Kidney (tissue), 13 donors: ENCODE measurements at regions not wholly inside any gene's neighbourhood (a gene's known extent, or its start where the extent isn't known, plus 50 kb on each side); places are given as distances from the start of the nearest gene placed in this dataset.

Source experiments
- DNase-seq, 5 donors: peaks; one replicate each; pipeline ENCODE4 v3.0.0-alpha.2; 2013 to 2020
- FAIRE-seq: peaks from 2 replicates; lab custom pipeline; 2012; peaks lifted over from hg19 to GRCh38; lab: Jason Lieb, UNC
- H3K27ac ChIP-seq, 2 donors: one replicate each; pipeline ENCODE4 v1.7.0; 2013; ENCODE audit warnings: low read depth in 2 of 2, low read length in 2 of 2, inconsistent platforms in 1 of 2
- H3K27me3 ChIP-seq: one replicate; pipeline ENCODE4 v1.7.1; 2013; ENCODE audit warnings: low read length, inconsistent platforms; ENCODE audit not compliant: control insufficient read depth, insufficient read depth
- H3K36me3 ChIP-seq, 3 donors: one replicate each; pipeline versions ENCODE4 v1.7.0 to v1.7.1; 2013; ENCODE audit warnings: low read length in 3 of 3, control low read depth in 1 of 3, inconsistent platforms in 1 of 3; ENCODE audit not compliant: insufficient read depth in 3 of 3, control insufficient read depth in 2 of 3
- H3K4me1 ChIP-seq, 3 donors: one replicate each; pipeline versions ENCODE4 v1.7.0 to v1.7.1; 2013; ENCODE audit warnings: low read length in 3 of 3, inconsistent platforms in 1 of 3, low read depth in 1 of 3; ENCODE audit not compliant: control insufficient read depth in 2 of 3, insufficient read depth in 2 of 3
- H3K4me3 ChIP-seq, 3 donors: one replicate each; pipeline versions ENCODE4 v1.7.0 to v1.8.1; 2013; ENCODE audit warnings: low read length in 3 of 3, control low read depth in 1 of 3, inconsistent platforms in 1 of 3
- H3K9ac ChIP-seq, 3 donors: one replicate each; pipeline versions ENCODE4 v1.7.0 to v1.7.1; 2013; ENCODE audit warnings: low read length in 3 of 3, control low read depth in 1 of 3, inconsistent platforms in 1 of 3
- H3K9me3 ChIP-seq, 3 donors: one replicate each; pipeline versions ENCODE4 v1.7.0 to v1.7.1; 2013; ENCODE audit warnings: low read length in 3 of 3, control low read depth in 1 of 3, inconsistent platforms in 1 of 3; ENCODE audit not compliant: control insufficient read depth in 2 of 3, insufficient read depth in 1 of 3
- intact Hi-C: fragments of 100-400 bp; cut with DNase I; formaldehyde crosslinking; loops from one replicate; pipeline ENCODE4 v1.11.1; 2022
- TF ChIP-seq, protein P1 (sequence below): IDR thresholded peaks from 3 replicates; pipeline ENCODE4 v1.5.1; 2012; ENCODE audit warnings: mild to moderate bottlenecking, moderate library complexity, borderline replicate concordance; ENCODE audit not compliant: insufficient read depth; ENCODE audit errors: extremely low read depth
- donor health status: control.
- donor health status: control.
- donor health status: control.
- donor health status: control.
- donor health status: control.
- donor health status: DM: yes; HTN: yes; CAD: no.
- donor health status: Normal renal cell carcinoma (clear cell type).

DNA sequence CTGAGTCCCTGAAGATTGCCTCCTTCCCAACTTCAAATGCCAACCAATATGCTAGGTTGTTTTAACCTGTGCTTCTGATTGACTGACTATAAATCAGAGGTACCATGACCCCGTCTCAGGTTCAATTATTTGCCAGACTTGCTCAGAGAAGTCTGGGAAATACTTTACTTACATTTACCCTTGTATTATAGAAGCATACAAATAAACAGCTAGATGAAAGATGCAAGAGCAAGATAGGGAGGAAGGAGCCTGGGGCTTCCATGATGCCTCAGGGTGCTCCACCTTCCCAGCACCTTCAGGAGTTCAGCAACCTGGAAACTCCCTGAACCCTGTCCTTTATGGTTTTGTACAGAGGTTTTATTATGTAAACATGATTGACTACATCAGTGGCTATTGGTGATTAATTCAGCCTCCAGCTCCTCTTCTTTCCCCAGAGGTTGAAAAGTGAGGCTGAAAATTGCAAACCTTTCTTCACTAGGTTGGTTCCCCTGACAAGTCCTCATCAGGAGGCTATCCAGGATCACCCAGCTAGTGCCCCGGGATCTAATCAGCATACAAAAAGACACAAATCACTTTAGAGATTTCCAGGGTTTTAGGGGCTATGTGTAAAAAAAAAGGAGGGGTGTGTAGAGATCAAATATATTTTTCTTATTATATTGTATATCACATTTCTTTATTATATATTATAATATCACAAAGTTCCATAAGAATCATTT, 547.7 kb downstream of the EPM2A start:
- TF ChIP-seq, protein P1, sequence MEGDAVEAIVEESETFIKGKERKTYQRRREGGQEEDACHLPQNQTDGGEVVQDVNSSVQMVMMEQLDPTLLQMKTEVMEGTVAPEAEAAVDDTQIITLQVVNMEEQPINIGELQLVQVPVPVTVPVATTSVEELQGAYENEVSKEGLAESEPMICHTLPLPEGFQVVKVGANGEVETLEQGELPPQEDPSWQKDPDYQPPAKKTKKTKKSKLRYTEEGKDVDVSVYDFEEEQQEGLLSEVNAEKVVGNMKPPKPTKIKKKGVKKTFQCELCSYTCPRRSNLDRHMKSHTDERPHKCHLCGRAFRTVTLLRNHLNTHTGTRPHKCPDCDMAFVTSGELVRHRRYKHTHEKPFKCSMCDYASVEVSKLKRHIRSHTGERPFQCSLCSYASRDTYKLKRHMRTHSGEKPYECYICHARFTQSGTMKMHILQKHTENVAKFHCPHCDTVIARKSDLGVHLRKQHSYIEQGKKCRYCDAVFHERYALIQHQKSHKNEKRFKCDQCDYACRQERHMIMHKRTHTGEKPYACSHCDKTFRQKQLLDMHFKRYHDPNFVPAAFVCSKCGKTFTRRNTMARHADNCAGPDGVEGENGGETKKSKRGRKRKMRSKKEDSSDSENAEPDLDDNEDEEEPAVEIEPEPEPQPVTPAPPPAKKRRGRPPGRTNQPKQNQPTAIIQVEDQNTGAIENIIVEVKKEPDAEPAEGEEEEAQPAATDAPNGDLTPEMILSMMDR: no peak
- no peak overlapping the region for H3K27ac ChIP-seq

DNA sequence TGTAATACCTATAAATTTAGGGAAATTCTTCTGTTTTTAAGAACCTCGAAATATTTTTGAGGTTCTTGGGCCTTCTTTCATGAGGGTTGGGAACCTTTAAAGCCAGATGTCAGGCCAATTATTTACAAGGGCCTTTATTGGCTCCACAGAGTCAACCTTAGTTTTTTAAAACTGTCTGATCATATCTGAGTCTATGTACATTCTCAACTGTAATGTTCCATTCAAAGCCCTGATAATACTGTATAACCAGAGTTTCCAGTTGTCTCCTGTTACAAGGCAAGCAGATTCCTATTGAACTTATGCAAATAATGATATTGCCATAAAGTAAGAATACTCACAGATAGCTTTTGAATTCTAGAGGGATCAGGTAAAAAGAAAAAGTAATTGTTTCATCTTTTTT, 545.5 kb downstream of the EPM2A start:
- FAIRE-seq (no peak), DNase-seq (peak in 1 of 5 donors; percentile 8)
- Histone ChIP-seq H3K4me3 (no peak overlapping the region), H3K4me1 (no peaks in the 10 kb centered on the region), H3K9ac (no peak overlapping the region), H3K9me3 (peaks cover 0 to 3% (median 0%) of the 10 kb centered on the region in 3 donors), H3K27me3 (no peaks in the 10 kb centered on the region), H3K36me3 (no peaks in the 10 kb centered on the region), H3K27ac (no peak overlapping the region)
- intact Hi-C loops: no loop called here
- TF ChIP-seq, protein P1: no peak

More for the DNA sequence above, 547.7 kb downstream of the EPM2A start:
- no peak for FAIRE-seq
- H3K4me1 ChIP-seq: no peaks in the 10 kb centered on the region
- H3K36me3 ChIP-seq: no peaks in the 10 kb centered on the region
- H3K27me3 ChIP-seq: no peaks in the 10 kb centered on the region
- peaks cover 0 to 3% (median 0%) of the 10 kb centered on the region in 3 donors for H3K9me3 ChIP-seq
- no peak overlapping the region for H3K9ac ChIP-seq
- intact Hi-C loops: no loop called here
- DNase-seq: no peak
- no peak overlapping the region for H3K4me3 ChIP-seq

DNA sequence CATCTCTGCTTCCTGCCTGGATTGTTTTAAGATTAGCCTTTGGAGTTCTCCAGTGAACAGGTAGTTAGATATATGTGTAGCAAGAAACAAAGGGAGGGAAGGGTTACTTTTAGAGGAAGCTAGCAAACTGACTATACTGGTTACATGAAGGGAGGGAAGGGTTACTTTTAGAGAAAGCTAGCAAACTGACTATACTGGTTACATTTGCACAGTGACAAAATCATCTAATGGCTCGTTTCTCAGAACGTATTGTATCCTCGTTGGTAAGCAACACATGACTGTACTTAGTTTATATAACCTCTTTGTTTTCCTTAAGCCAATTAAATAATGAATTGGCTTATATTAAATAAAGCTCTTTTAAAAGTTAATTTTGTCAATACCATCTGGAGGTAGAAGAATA, 540.9 kb downstream of the EPM2A start:
- intact Hi-C loops: no loop called here
- H3K27me3 ChIP-seq: no peaks in the 10 kb centered on the region
- TF ChIP-seq, protein P1: no peak

More for the DNA sequence above, 540.9 kb downstream of the EPM2A start:
- Histone ChIP-seq H3K4me1 (no peaks in the 10 kb centered on the region), H3K4me3 (no peak overlapping the region), H3K36me3 (no peaks in the 10 kb centered on the region), H3K9ac (no peak overlapping the region), H3K9me3 (no peaks in the 10 kb centered on the region), H3K27ac (no peak overlapping the region)
- DNase-seq (no peak), FAIRE-seq (no peak)
